GM19239 (cell line): ENCODE measurements at regions not wholly inside any gene's neighbourhood (a gene's known extent, or its start where the extent isn't known, plus 50 kb on each side); places are given as distances from the start of the nearest gene placed in this dataset.

Source experiments
- DNase-seq: peaks from one replicate; pipeline ENCODE4 v3.0.0; 2011; ENCODE audit warnings: low spot score; ENCODE audit not compliant: insufficient read length
- FAIRE-seq: peaks from 2 replicates; lab custom pipeline; 2011; peaks lifted over from hg19 to GRCh38; lab: Jason Lieb, UNC

GRCh38 chr10:90975096-90975495 lies 54.2 kb upstream of the ANKRD1 start:
- no peak for DNase-seq
- FAIRE-seq = no peak

DNA sequence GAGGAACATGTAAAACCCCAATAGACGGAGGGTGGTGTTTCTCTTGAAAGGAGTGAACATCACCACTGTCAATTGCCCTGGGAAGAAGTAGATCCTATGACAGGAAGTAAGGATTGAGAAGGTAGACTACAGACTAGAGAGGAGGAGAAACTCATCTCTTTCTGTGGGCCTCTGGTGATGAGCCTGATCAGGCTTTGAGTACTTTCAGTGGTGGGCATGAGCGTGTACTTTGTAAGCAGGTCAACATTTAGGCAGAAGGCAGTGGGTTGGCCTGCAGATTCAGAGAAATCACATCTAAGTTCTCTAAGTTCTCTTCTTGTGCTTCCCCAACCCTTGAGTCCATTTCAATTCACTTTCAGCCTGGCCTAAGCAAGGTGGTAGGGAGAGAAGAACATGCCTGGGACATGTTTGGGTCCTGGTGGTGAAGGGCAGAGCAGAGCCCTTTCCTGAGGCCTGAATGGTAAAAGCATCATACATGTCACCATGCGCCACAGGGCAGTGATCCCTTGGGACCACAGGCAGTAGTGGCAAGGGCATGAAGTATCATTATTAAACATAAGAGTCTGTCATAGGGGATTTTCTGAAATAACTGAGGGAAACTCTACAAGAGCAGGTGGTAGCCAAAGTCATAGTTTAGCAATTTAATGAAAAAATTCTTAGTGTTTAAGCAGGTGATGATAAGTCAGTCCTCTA lies 56.4 kb upstream of the ANKRD1 start:
- FAIRE-seq (peak; percentile 69), DNase-seq (no peak)

GRCh38 chr10:90977855-90978486 lies 57.1 kb upstream of the ANKRD1 start:
- no peak for DNase-seq
- no peak for FAIRE-seq

DNA sequence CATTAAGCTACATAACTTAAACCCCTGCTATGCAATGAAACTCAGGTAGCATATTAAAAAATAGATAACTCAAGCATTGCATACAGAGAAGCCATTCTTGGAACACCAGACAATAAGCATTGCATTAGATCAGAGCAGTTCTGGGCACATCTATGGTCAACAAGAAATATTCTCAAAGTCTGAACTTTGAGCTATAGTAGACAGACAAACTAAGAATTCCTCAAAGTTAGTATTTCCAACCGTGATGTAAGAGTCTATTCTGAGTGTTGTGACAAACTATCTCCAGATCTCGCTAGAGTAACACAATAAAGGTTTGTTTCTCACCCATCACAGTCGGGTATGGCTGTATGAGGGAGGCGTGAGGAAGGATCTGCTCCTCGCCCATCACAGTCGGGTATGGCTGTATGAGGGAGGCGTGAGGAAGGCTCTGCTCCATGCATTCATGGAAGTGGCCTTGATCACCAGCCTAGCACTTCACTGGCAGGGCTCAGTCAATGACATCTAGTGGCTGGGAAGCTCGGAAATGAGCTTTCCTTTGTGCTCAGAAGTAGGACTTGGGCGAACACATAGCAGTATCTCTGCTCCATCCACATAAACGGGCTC lies 61.6 kb upstream of the ANKRD1 start:
- FAIRE-seq (no peak), DNase-seq (no peak)

DNA sequence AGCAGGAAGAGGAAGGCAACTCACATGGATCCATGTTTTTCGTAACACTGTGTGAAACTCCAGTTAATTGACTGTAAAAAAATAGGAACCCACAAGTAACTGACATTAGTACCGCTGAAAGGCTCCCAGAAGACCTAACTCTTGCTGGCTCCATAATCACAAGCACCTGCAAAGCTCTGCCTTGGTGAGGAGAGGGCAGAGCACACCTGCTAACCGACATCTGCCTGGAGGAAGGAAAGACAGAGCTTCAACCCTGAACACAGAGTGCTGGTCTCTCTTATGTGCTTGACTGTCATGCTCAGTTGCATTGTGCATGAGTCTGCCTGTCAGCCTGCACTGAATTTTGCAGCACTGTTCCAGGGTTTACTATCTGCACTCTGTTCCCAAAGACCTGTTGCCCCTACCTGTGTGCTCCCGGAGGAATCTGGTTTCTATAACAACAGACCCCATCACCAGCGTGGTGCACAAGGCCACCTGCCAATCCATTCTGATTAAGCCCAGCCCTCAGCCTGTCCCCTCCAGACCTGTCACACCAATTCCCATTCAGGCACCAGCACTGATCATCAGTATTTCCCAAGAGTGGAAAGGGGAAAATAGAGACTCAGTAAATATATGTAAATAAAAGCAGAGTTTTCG lies 63.1 kb upstream of the ANKRD1 start:
- peak; percentile 71 for FAIRE-seq
- DNase-seq = no peak

- DNase-seq (no peak), FAIRE-seq (no peak)
These were observed 64.0 kb upstream of the ANKRD1 start for GRCh38 chr10:90984898-90985297.

GRCh38 chr10:90985321-90985933 lies 64.5 kb upstream of the ANKRD1 start:
- DNase-seq (no peak), FAIRE-seq (no peak)

DNA sequence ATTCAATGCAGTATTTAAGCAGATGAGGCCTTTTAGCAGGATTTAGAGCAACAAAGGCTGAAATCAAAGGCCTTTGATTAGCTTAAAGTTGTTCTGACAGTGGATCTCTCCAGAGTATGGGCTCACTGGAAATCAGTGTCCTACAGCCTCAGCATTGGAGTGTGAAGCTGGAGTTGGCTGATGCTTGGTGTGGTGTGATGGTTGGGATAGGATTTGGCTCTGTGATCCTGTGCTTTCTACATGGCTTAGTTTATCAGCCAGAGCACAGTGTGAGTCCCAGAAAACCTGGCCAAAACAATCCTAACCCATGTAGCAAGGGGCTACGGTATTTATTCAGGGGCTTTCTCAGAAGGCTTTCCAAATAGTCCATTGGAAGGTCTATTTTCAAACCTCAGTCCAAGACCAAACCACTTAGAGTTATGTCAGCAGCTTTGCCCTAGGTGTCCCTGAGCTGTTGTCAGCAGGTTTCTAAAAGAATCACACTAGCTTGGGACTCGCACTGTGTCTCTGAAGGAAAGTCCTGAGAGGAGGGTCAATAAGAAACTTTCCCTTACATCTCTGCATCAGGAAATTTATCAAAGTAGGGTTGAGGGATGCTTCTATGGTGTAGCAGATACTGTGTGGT lies 65.4 kb upstream of the ANKRD1 start:
- FAIRE-seq = no peak
- DNase-seq = no peak

GRCh38 chr10:90986870-90987269 lies 66.0 kb upstream of the ANKRD1 start:
- DNase-seq = no peak

GRCh38 chr10:90987383-90987782 lies 66.5 kb upstream of the ANKRD1 start:
- FAIRE-seq (no peak), DNase-seq (no peak)

More at GRCh38 chr10:90986870-90987269, 66.0 kb upstream of the ANKRD1 start:
- no peak for FAIRE-seq

- FAIRE-seq (no peak), DNase-seq (no peak)
These were observed 67.1 kb upstream of the ANKRD1 start for GRCh38 chr10:90988024-90988423.

GRCh38 chr10:90988802-90989201 lies 67.9 kb upstream of the ANKRD1 start:
- DNase-seq (no peak), FAIRE-seq (no peak)

- no peak for FAIRE-seq
- DNase-seq = no peak
These were observed 68.5 kb upstream of the ANKRD1 start for GRCh38 chr10:90989378-90989777.

DNA sequence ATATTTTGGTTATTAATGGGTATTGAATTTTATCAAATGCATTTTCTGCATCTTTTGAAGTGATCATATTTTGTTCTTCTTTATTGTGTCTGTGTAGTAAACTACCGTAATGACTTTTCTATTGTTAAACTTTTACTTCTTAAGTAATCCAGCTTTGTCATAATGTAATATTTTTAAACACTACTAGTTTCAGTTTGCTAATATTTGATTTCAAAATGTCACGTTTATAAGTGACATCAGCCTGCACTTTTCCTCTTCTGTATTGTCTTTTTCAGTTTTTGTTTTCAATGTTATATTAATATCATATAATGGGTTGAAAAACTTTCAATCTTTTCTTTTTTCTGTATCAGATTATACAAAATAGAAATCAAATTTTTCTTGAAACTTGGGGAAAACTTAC lies 71.6 kb upstream of the ANKRD1 start:
- no peak for DNase-seq
- FAIRE-seq = peak; percentile 62

GRCh38 chr10:90993340-90993739 lies 72.5 kb upstream of the ANKRD1 start:
- no peak for DNase-seq
- FAIRE-seq = peak; percentile 67

- FAIRE-seq = no peak
- DNase-seq = no peak
These were observed 76.8 kb upstream of the ANKRD1 start for GRCh38 chr10:90997670-90998069.

DNA sequence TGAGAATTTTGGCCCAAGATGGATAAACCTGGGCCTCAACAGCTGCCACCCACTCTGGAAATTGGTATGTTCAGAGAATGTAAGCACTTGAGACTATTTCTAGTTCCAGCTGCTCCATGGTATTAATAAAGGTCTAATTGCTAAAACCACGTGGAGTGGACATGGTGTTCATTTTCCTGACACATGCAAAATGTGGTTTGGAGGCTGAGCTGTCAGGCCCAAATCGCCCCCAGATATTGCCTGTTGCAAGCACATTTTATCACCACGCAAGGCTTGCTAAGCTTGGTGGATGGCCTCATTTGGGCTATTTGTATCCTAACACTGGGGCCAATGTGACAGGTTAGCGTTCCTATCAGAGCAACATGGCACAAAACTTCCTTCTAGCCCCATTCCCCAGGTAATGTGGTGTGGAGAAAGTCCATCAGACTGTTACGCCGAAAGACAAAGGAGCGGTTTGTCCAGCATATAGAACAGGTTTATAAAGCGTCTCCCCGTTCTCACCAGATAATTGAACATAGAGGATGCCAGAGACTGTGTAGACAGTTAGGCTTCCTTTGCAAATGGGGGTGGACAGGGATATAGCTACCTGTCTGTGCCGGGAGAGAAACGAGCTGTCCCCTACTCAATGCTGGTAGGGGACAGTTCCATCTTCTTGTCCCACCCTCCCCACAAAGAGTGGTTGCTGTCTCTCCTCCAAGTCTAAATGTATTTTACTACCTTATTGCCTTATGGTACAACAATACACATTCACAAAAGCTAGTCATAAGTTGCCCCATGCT lies 78.0 kb upstream of the ANKRD1 start:
- DNase-seq (no peak), FAIRE-seq (peak; percentile 80)

DNA sequence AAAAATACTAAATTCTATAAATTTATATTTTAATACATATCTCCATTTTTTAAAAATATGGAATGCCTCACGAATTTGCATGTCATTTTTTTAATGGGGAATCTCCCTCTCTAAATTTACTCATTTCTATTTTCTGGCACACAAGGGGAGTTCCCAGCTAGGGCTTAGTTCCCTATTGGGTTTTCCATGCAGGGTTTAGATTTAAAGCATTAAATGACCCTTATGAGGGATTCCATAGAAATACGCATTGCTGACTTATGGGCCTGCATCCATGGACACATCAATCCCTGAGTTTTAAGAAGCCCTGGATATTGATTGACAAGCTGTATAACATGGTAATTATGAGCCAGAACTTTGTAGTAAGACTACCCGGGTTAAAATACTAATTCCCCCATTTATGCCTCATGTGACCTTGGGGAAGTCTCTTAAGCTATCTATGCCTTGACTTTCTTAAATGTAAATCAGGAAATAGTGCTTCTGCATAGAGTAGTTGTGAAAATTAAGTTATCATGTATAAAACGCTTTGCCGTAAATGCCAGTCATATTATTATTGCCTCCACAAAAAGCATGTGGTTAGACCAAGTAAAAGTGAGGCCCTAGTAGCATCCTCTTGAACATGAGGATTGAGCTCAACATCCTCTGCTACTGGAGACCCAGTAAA lies 78.8 kb upstream of the ANKRD1 start:
- no peak for FAIRE-seq

DNA sequence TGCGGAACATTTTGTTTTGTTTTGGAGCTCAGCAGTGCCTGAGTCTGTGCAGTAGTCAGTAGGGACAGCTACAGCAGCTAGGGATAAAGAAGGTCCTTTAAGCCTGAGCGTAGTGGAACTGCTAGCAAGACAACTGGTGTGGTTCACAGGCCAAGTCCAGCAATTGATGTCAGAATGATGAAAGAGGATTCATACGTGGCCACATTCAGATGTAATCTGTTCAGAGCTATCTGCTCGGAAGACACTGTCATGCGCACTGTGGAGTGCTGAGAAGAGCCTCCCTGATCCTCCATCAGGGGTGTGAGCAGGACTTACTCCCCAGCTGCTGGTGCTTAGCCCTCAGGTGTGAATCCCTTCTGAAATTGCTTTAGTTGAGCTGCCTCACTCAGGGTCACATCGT lies 79.6 kb upstream of the ANKRD1 start:
- DNase-seq (no peak), FAIRE-seq (no peak)

More for the DNA sequence above, 78.8 kb upstream of the ANKRD1 start:
- DNase-seq = no peak
